Naive thymus-derived CD4-positive, alpha-beta T cell (primary cell): ENCODE measurements at regions not wholly inside any gene's neighbourhood (a gene's known extent, or its start where the extent isn't known, plus 50 kb on each side); places are given as distances from the start of the nearest gene placed in this dataset.

Source experiments
- ATAC-seq: fragments of 150-1000 bp; cut with Tn5 transposase; 2 replicates; pipeline ENCODE4 v1.10.0; 2021; ENCODE audit warnings: mild to moderate bottlenecking, moderate library complexity
- CTCF ChIA-PET: fragments of 350-600 bp; sonication (Branson Sonifier 250); formaldehyde crosslinking; loops from one replicate; lab custom pipeline; 2021; ENCODE audit warnings: antibody characterized with exemption; lab: Charles Lee
- POLR2A ChIA-PET: fragments of 350-600 bp; sonication (Branson Sonifier 250); formaldehyde crosslinking; loops from one replicate; lab custom pipeline; 2021; ENCODE audit warnings: antibody characterized with exemption, inconsistent platforms; lab: Charles Lee
- DNase-seq, 9 donors: peaks; one replicate each; pipeline versions ENCODE4 v3.0.0 to v3.0.0-alpha.2; 2020 to 2022; ENCODE audit warnings: mixed read lengths in 1 of 9
- H3K27ac ChIP-seq: one replicate; pipeline ENCODE4 v1.7.0; 2013; ENCODE audit warnings: mild to moderate bottlenecking, low read depth, low read length, moderate library complexity
- H3K27me3 ChIP-seq, 2 donors: one replicate each; pipeline ENCODE4 v1.7.0; 2013; ENCODE audit warnings: low read length in 2 of 2, mild to moderate bottlenecking in 2 of 2, moderate library complexity in 2 of 2; ENCODE audit not compliant: control insufficient read depth in 2 of 2, insufficient read depth in 2 of 2
- H3K36me3 ChIP-seq, 3 experiments: 1 replicate in 2 of 3; 2 replicates in 1 of 3; pipeline ENCODE4 v1.7.0; 2013; ENCODE audit warnings: low read length in 3 of 3, mild to moderate bottlenecking in 3 of 3, moderate library complexity in 1 of 3; ENCODE audit not compliant: insufficient read depth in 3 of 3, control insufficient read depth in 2 of 3
- H3K4me1 ChIP-seq, 2 donors: one replicate each; pipeline ENCODE4 v1.7.0; 2013; ENCODE audit warnings: low read length in 2 of 2, mild to moderate bottlenecking in 2 of 2, moderate library complexity in 1 of 2; ENCODE audit not compliant: control insufficient read depth in 2 of 2, insufficient read depth in 2 of 2
- H3K4me3 ChIP-seq: 2 replicates; pipeline ENCODE4 v1.7.0; 2013; ENCODE audit warnings: mild to moderate bottlenecking, low read length
- H3K9me3 ChIP-seq, 3 experiments: 1 replicate in 2 of 3; 2 replicates in 1 of 3; pipeline ENCODE4 v1.7.0; 2013; ENCODE audit warnings: low read length in 3 of 3; ENCODE audit not compliant: control insufficient read depth in 2 of 3
- H3K27ac Mint-ChIP-seq, 9 donors: one replicate each; pipeline ENCODE4 v1.8.0; 2020 to 2022; ENCODE audit warnings: mixed read lengths in 9 of 9, mild to moderate bottlenecking in 8 of 9, moderate library complexity in 5 of 9, inconsistent platforms in 2 of 9
- H3K27me3 Mint-ChIP-seq, 5 donors: one replicate each; pipeline ENCODE4 v1.8.0; 2021 to 2022; ENCODE audit warnings: mixed read lengths in 5 of 5, mild to moderate bottlenecking in 1 of 5
- H3K36me3 Mint-ChIP-seq, 5 donors: one replicate each; pipeline ENCODE4 v1.8.0; 2020 to 2022; ENCODE audit warnings: mixed read lengths in 5 of 5, mild to moderate bottlenecking in 3 of 5, inconsistent platforms in 1 of 5
- H3K4me1 Mint-ChIP-seq, 7 donors: one replicate each; pipeline ENCODE4 v1.8.0; 2020 to 2022; ENCODE audit warnings: mixed read lengths in 7 of 7, mild to moderate bottlenecking in 3 of 7, inconsistent platforms in 1 of 7
- H3K4me3 Mint-ChIP-seq, 10 donors: one replicate each; pipeline ENCODE4 v1.8.0; 2020 to 2022; ENCODE audit warnings: mild to moderate bottlenecking in 10 of 10, mixed read lengths in 10 of 10, moderate library complexity in 6 of 10, inconsistent platforms in 2 of 10
- H3K9me3 Mint-ChIP-seq, 11 donors: one replicate each; pipeline ENCODE4 v1.8.0; 2020 to 2022; ENCODE audit warnings: mixed read lengths in 11 of 11, mild to moderate bottlenecking in 4 of 11, inconsistent platforms in 1 of 11, moderate library complexity in 1 of 11
- intact Hi-C, 2 donors: fragments of 100-400 bp; cut with micrococcal nuclease; formaldehyde crosslinking; loops; one replicate each; pipeline ENCODE4 v1.15.1; 2023

DNA sequence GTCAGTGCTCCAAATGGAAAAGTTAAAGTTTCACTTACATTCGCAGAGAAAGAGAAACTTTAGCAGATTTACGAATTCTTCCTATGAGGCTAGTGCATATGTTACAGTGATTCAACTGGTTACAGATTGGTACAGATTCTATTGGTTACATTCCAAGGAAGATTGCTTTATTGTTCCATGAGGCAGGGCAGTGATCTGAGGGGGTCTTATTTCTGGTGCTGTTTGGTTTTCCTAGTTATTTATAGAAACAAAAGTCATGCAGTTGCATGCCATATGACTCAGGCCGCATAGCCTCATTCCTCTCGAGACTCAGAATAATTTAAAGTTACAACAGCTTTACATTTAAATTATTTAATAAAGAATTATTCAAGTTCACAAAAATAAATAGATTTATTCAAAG lies 385.4 kb upstream of the SYT4 start:
- intact Hi-C loops, result no loop called here
- Mint-ChIP-seq H3K9me3 (peaks cover 0 to 12% (median 3%) of the 10 kb centered on the region in 11 donors), H3K4me3 (no peak overlapping the region), H3K36me3 (no peaks in the 10 kb centered on the region), H3K27ac (no peak overlapping the region), H3K27me3 (no peaks in the 10 kb centered on the region), H3K4me1 (no peaks in the 10 kb centered on the region)
- Histone ChIP-seq H3K27me3 (no peaks in the 10 kb centered on the region), H3K4me1 (no peaks in the 10 kb centered on the region), H3K9me3 (no peaks in the 10 kb centered on the region), H3K36me3 (no peaks in the 10 kb centered on the region), H3K27ac (no peak overlapping the region), H3K4me3 (no peak overlapping the region)
- ChIA-PET POLR2A (no interaction called here), CTCF (no interaction called here)
- no peak for DNase-seq
- no peak for ATAC-seq

DNA sequence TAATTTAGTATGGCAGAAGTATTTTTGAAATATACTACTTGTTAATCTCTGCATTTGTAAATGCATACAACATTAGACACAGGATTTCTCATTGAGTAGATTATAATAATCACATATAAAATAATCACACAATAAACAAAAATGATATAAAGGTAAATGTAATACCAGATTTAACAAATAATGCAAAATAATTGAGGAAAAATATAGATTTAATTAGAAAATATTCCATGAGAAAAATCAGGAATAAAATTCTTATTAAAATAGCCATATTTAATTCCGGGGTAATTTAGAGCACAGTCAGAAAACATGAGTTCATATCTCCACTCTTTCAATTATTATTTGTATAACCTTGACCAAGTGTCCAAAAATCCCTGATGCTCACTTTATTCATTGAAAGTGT lies 385.9 kb upstream of the SYT4 start:
- no peaks in the 10 kb centered on the region for H3K4me1 ChIP-seq
- no peaks in the 10 kb centered on the region for H3K36me3 ChIP-seq
- H3K27ac ChIP-seq, result no peak overlapping the region
- H3K36me3 Mint-ChIP-seq, result no peaks in the 10 kb centered on the region
- DNase-seq (no peak), ATAC-seq (no peak)
- peaks cover 0 to 8% (median under 1%) of the 10 kb centered on the region in 11 donors for H3K9me3 Mint-ChIP-seq
- intact Hi-C loops, result no loop called here
- H3K27me3 Mint-ChIP-seq, result no peaks in the 10 kb centered on the region
- H3K4me3 Mint-ChIP-seq, result no peak overlapping the region
- CTCF ChIA-PET, result no interaction called here
- H3K4me1 Mint-ChIP-seq, result no peaks in the 10 kb centered on the region
- no peak overlapping the region for H3K4me3 ChIP-seq
- H3K27me3 ChIP-seq, result no peaks in the 10 kb centered on the region
- POLR2A ChIA-PET, result no interaction called here
- H3K27ac Mint-ChIP-seq, result no peak overlapping the region
- H3K9me3 ChIP-seq, result no peaks in the 10 kb centered on the region

- DNase-seq (no peak), ATAC-seq (no peak)
- H3K4me3 Mint-ChIP-seq, result no peak overlapping the region
- Histone ChIP-seq H3K36me3 (no peaks in the 10 kb centered on the region), H3K27me3 (no peaks in the 10 kb centered on the region), H3K9me3 (no peaks in the 10 kb centered on the region), H3K4me3 (no peak overlapping the region), H3K4me1 (no peaks in the 10 kb centered on the region), H3K27ac (no peak overlapping the region)
- H3K9me3 Mint-ChIP-seq, result peaks cover 0 to 9% (median 2%) of the 10 kb centered on the region in 11 donors
- H3K27ac Mint-ChIP-seq, result no peak overlapping the region
- POLR2A ChIA-PET, result no interaction called here
- H3K27me3 Mint-ChIP-seq, result no peaks in the 10 kb centered on the region
- intact Hi-C loops, result no loop called here
- CTCF ChIA-PET, result no interaction called here
- no peaks in the 10 kb centered on the region for H3K36me3 Mint-ChIP-seq
- H3K4me1 Mint-ChIP-seq, result no peaks in the 10 kb centered on the region
These were observed 387.3 kb upstream of the SYT4 start for GRCh38 chr18:43664487-43665008.

- ATAC-seq, result no peak
- no peaks in the 10 kb centered on the region for H3K36me3 Mint-ChIP-seq
- H3K9me3 ChIP-seq, result no peaks in the 10 kb centered on the region
- H3K4me3 ChIP-seq, result no peak overlapping the region
- ChIA-PET CTCF (no interaction called here), POLR2A (no interaction called here)
- DNase-seq, result no peak
- no peak overlapping the region for H3K4me3 Mint-ChIP-seq
- no peaks in the 10 kb centered on the region for H3K27me3 ChIP-seq
- H3K4me1 Mint-ChIP-seq, result no peaks in the 10 kb centered on the region
- H3K36me3 ChIP-seq, result no peaks in the 10 kb centered on the region
- no peak overlapping the region for H3K27ac Mint-ChIP-seq
- H3K27ac ChIP-seq, result no peak overlapping the region
- H3K4me1 ChIP-seq, result no peaks in the 10 kb centered on the region
- H3K9me3 Mint-ChIP-seq, result peaks cover 0 to 9% (median 2%) of the 10 kb centered on the region in 11 donors
- intact Hi-C loops, result no loop called here
- H3K27me3 Mint-ChIP-seq, result no peaks in the 10 kb centered on the region
These were observed 388.0 kb upstream of the SYT4 start for GRCh38 chr18:43665105-43665788.

GRCh38 chr18:43668866-43669265 lies 391.6 kb upstream of the SYT4 start:
- H3K9me3 Mint-ChIP-seq, result peaks cover 0 to 11% (median 3%) of the 10 kb centered on the region in 11 donors
- H3K27me3 Mint-ChIP-seq, result no peaks in the 10 kb centered on the region

GRCh38 chr18:43671431-43671830 lies 394.1 kb upstream of the SYT4 start:
- Histone ChIP-seq H3K4me3 (no peak overlapping the region), H3K27me3 (no peaks in the 10 kb centered on the region), H3K4me1 (no peaks in the 10 kb centered on the region), H3K36me3 (no peaks in the 10 kb centered on the region), H3K27ac (no peak overlapping the region), H3K9me3 (no peaks in the 10 kb centered on the region)
- intact Hi-C loops, result loop anchor here in 1 of 2 donors (10.0 kb wide), 1 partner anchor 63 kb away; no protein-coding TSS in a partner anchor
- no peak for DNase-seq
- POLR2A ChIA-PET, result no interaction called here
- Mint-ChIP-seq H3K9me3 (peaks cover 0 to 13% (median 3%) of the 10 kb centered on the region in 11 donors), H3K36me3 (no peaks in the 10 kb centered on the region), H3K4me3 (no peak overlapping the region), H3K27ac (no peak overlapping the region), H3K4me1 (no peaks in the 10 kb centered on the region), H3K27me3 (no peaks in the 10 kb centered on the region)
- no peak for ATAC-seq
- CTCF ChIA-PET, result no interaction called here

More at GRCh38 chr18:43668866-43669265, 391.6 kb upstream of the SYT4 start:
- H3K4me1 Mint-ChIP-seq, result no peaks in the 10 kb centered on the region
- H3K9me3 ChIP-seq, result no peaks in the 10 kb centered on the region
- DNase-seq (no peak), ATAC-seq (no peak)
- H3K36me3 ChIP-seq, result no peaks in the 10 kb centered on the region
- ChIA-PET POLR2A (no interaction called here), CTCF (no interaction called here)
- intact Hi-C loops, result no loop called here
- H3K4me3 ChIP-seq, result no peak overlapping the region
- H3K4me3 Mint-ChIP-seq, result no peak overlapping the region
- H3K27ac Mint-ChIP-seq, result no peak overlapping the region
- no peaks in the 10 kb centered on the region for H3K36me3 Mint-ChIP-seq
- no peak overlapping the region for H3K27ac ChIP-seq
- H3K4me1 ChIP-seq, result no peaks in the 10 kb centered on the region
- H3K27me3 ChIP-seq, result no peaks in the 10 kb centered on the region

DNA sequence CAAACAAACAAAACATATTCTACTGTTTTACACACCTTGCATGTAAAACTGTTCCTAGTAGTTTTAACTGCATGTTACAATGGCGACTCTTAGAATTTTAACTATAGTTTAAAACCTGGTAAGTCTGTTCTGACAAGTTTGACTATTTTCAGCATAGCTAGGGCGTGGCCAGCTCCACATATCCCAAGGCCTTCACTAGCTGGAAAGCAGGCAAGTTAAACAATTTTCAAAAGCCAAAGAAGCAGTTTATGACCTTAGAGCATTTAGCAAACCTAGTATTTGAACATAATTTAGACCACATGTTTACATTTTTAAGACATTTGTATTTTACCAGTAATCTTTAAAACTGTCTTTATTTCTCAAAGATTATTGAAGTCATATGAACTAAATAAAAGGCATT lies 402.8 kb upstream of the SYT4 start:
- no peak for ATAC-seq
- intact Hi-C loops, result no loop called here
- H3K27me3 ChIP-seq, result no peaks in the 10 kb centered on the region
- no peak overlapping the region for H3K27ac ChIP-seq
- H3K9me3 Mint-ChIP-seq, result peaks cover 0 to 26% (median 6%) of the 10 kb centered on the region in 11 donors
- POLR2A ChIA-PET, result no interaction called here
- H3K27me3 Mint-ChIP-seq, result no peaks in the 10 kb centered on the region
- peaks cover 0 to 5% (median 0%) of the 10 kb centered on the region in 3 experiments for H3K9me3 ChIP-seq
- H3K4me1 ChIP-seq, result no peaks in the 10 kb centered on the region
- no peak overlapping the region for H3K27ac Mint-ChIP-seq
- H3K4me3 Mint-ChIP-seq, result no peak overlapping the region
- H3K4me1 Mint-ChIP-seq, result no peaks in the 10 kb centered on the region
- H3K36me3 ChIP-seq, result no peaks in the 10 kb centered on the region
- CTCF ChIA-PET, result no interaction called here
- H3K4me3 ChIP-seq, result no peak overlapping the region
- no peak for DNase-seq
- H3K36me3 Mint-ChIP-seq, result no peaks in the 10 kb centered on the region
